Fibroblast of skin of scalp (primary cell): ENCODE measurements at regions not wholly inside any gene's neighbourhood (a gene's known extent, or its start where the extent isn't known, plus 50 kb on each side); places are given as distances from the start of the nearest gene placed in this dataset.
A peak's percentile ranks its signal among the peaks of the same experiment; 100 is the strongest.
"Not testable (repeated sequence)": the region's sequence is repeated elsewhere in the genome, so short reads cannot be mapped to it uniquely, and the experiment has no call there.

Experiments
- DNase-seq: peaks from one replicate; pipeline ENCODE4 v3.0.0-alpha.2; 2013

DNA sequence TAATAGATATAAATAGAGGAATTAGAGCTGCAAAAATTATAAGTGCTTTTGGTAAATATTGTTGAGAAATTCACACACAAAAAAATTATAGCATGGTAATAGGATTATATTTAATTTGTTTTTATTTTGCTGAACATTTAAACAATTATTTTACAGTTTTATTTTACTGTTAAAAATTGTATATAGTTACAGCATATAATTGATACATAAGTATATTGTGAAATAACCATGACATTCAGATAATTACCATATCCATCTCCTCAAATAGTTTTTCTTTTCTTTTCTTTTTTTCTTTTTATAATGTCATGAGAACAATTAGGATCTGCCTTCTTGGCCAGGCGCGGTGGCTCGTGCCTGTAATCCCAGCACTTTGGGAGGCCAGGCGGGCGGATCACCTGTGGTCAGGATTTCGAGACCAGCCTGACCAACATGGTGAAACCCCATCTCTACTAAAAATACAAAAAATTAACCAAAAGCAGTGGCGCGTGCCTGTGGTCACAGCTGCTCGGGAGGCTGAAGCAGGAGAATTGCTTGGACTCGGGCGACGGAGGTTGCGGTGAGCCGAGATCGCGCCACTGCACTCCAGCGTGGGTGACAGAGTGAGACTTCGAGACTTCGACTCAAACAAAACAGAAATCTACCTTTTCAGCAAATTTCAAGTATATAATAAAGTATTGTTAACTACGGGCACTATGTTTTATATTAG lies 654.2 kb downstream of the TENT5A start:
- no peak for DNase-seq

DNA sequence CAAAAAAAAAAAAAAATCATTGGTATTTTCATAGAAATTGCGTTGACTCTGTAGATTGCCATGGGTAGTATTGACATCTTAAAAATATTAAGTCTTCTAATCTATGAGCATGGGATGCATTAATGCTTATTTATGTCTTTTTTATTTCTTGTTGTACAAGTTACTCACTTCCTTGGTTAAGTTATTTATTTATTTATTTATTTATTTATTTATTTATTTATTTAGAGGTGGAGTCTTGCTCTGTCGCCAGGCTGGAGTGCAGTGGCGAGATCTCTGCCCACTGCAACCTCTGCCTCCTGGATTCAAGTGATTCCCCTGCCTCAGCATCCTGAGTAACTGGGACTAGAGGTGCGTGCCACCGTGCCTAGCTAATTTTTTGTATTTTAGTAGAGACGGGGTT lies 656.0 kb downstream of the TENT5A start:
- DNase-seq, result not testable (repeated sequence)

GRCh38 chr6:81093051-81093450 lies 659.4 kb downstream of the TENT5A start:
- DNase-seq, result no peak

- no peak for DNase-seq
These were observed 664.3 kb downstream of the TENT5A start for GRCh38 chr6:81088145-81088544.

GRCh38 chr6:81086991-81087390 lies 665.5 kb downstream of the TENT5A start:
- no peak for DNase-seq

- no peak for DNase-seq
These were observed 667.1 kb downstream of the TENT5A start for GRCh38 chr6:81085431-81085790.

DNA sequence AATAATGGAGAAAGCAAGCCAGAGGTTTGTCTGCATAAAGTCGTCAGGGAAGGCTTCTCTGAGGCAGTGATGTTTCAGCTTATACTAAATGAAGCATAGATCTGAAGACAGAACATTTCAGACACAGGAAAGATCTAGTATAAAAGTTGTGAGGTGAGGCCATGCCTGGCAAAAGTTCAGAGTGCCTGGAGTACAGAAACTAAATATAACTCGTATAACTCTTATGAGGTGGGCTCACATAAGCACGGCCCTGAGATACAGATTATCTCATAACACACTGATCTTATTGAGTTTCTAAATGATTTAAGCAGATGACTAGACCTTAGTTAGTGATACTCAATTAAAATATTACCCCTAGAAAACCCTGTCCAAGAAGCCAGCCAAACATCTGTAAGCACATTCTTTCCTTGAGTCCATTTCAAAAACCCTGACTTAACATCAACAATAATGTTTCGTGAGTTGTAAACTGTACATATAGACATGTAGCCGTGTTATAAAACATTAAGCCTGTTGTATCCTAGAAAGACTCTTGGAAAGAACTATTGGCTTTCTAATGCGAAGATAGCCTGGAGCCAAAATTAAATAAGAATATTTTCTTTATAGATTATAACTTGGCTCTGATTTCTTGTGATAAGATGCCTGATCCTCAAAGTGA lies 667.6 kb downstream of the TENT5A start:
- no peak for DNase-seq

GRCh38 chr6:81075974-81076373 lies 676.5 kb downstream of the TENT5A start:
- peak; percentile 11 for DNase-seq

- DNase-seq, result no peak
These were observed 679.2 kb downstream of the TENT5A start for GRCh38 chr6:81073318-81073717.

- DNase-seq, result no peak
These were observed 681.4 kb downstream of the TENT5A start for GRCh38 chr6:81071121-81071520.

GRCh38 chr6:81067057-81067456 lies 685.4 kb downstream of the TENT5A start:
- no peak for DNase-seq

GRCh38 chr6:81063891-81064290 lies 688.6 kb downstream of the TENT5A start:
- peak; percentile 19 for DNase-seq

GRCh38 chr6:81054036-81054435 lies 698.4 kb downstream of the TENT5A start:
- no peak for DNase-seq

DNA sequence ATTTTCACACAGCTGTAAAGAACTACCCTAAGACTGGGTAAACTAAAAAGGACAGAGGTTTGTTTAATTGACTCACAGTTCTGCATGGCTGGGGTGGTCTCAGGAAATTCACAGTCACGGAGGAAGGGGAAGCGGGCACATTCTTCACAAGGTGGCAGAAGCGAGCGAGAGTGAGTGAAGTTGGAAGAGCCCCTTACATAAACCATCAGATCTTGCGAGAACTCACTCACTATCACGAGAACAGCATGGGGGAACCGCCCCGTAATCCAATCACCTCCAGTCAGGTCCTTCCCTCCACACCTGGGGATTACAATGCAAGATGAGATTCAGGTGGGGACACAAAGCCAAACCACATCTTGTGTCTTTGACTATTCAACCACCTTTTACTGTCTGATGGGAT lies 700.5 kb downstream of the TENT5A start:
- no peak for DNase-seq

DNA sequence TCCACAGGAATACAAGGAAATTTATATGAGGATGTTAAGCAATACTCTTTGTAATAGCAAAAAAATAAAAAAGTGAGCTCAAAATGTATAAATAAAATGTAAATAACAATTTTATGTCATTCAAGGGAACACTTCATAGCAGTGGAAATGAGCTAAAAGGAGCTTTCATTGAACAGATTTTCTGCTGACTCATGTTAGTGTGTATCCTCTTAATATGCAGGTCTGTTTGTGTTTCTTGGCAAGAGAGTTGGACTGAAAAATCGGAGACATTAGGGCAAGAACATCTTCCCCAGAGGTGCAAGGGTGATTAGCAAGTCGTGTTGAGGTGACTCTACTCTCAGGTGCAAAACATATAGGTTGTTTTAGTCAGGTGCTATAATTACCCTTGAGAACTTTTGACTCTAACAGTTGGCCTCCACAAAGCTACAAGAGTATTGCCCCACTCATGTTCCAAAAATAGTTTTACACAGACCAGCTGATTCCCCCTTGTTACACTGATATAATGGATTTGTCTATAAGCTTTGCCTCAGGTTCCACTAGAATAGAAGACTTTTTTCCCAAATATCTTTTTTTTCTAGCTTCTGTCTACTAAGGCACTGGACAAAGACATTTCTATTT lies 702.9 kb downstream of the TENT5A start:
- no peak for DNase-seq

GRCh38 chr6:81031416-81031815 lies 721.1 kb downstream of the TENT5A start:
- DNase-seq, result no peak

- DNase-seq, result no peak
These were observed 726.4 kb downstream of the TENT5A start for GRCh38 chr6:81026041-81026553.

GRCh38 chr6:81023709-81024108 lies 728.8 kb downstream of the TENT5A start:
- DNase-seq, result no peak

- no peak for DNase-seq
These were observed 729.4 kb downstream of the TENT5A start for GRCh38 chr6:81023007-81023582.

GRCh38 chr6:81017586-81017985 lies 734.9 kb downstream of the TENT5A start:
- DNase-seq, result not testable (repeated sequence)

- no peak for DNase-seq
These were observed 748.6 kb downstream of the TENT5A start for GRCh38 chr6:81003894-81004293.

DNA sequence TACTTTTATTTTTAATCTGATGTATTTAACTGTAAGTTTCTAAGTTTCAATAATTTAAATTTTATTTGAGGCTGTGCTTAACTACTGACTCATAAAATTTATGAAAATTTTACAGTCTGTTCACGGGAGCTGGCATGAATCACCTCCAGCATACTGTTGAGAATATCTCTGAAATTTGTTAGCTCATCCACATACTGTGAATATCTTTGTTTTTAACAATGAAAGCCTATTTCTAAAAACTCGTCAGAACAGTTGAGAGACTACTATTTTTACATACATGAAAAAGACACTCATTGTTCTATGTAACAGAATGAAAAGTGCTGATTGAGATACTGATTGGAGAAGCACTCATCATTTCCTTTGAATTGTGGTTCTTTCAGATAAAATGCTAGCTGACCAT lies 749.3 kb downstream of the TENT5A start:
- peak; percentile 15 for DNase-seq

DNA sequence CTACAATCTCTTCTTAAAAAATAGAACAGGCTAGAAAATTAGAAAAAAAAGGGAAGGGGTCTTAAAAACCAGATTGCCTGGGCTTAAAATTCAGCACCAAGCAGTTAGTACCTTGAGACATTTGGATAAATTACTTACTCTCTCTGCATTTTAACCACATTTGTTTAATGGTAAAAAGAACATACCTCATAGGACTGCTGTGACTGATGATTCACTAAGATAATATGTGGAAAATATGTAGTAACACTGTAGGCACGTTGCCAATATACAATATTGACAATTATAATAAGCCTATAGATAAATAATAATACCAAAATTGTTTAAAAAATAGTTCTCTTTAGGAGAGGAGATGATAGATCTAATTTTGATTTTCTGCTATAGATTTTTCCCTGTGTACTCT lies 750.4 kb downstream of the TENT5A start:
- DNase-seq, result peak; percentile 15

DNA sequence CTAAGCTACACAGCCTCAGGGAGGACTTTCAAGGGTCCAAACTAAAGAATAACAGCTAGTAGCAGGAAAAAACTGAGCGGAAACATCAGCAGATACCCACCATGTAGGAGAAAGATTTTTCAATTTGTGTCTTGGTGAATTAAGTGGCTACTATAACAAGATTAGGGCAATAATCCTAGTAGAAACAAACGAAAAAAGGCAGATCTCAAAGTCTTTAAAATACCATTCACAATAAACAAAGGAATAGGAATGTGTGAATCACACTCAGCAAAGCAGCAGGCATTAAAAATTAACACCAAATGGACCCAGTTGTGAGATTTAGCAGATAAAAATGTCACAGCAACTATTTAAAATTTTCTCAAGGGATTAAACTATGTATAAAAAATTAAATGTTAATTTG lies 761.2 kb downstream of the TENT5A start:
- DNase-seq, result no peak
